SK-N-SH (cell line): ENCODE measurements at regions not wholly inside any gene's neighbourhood (a gene's known extent, or its start where the extent isn't known, plus 50 kb on each side); places are given as distances from the start of the nearest gene placed in this dataset.

Source experiments
- CTCF ChIA-PET: fragments of 300-600, 350-600 bp; formaldehyde crosslinking; extraction: SDS; loops from one replicate; lab custom pipeline; 2021; lab: Yijun Ruan, JAX
- POLR2A ChIA-PET: fragments of 350-600 bp; sonication (Branson Sonifier 250); formaldehyde crosslinking; extraction: SDS; loops from one replicate; lab custom pipeline; 2020; ENCODE audit warnings: antibody characterized with exemption, inconsistent platforms; lab: Yijun Ruan, JAX
- DNase-seq: peaks from one replicate; pipeline ENCODE4 v3.0.0; 2012
- H2AFZ ChIP-seq: fragments of 200-600 bp; sonication (generic); 2 replicates; pipeline ENCODE4 v1.8.1; 2016; ENCODE audit warnings: antibody characterized with exemption, mild to moderate bottlenecking, low read depth
- H3F3A ChIP-seq: fragments of 200-600 bp; sonication (generic); replicated peaks from 2 replicates; pipeline ENCODE3; 2016; ENCODE audit warnings: antibody characterized with exemption, mild to moderate bottlenecking; ENCODE audit not compliant: insufficient read depth
- H3K27ac ChIP-seq, 2 experiments: fragments of 200-500 bp in 1 of 2; fragments of 200-600 bp in 1 of 2; sonication (Bioruptor generic) in 1 of 2; sonication (generic), shearing (Covaris generic) in 1 of 2; 2 replicates each; pipeline versions ENCODE4 v1.5.1 to v1.6.1; 2014 to 2016; ENCODE audit warnings: low read depth in 2 of 2, inconsistent platforms in 1 of 2, low read length in 1 of 2, mild to moderate bottlenecking in 1 of 2, mixed read lengths in 1 of 2
- H3K27me3 ChIP-seq: fragments of 200-600 bp; sonication (generic), shearing (Covaris generic); 2 replicates; pipeline ENCODE4 v1.6.1; 2016; ENCODE audit warnings: mixed run types; ENCODE audit not compliant: insufficient read depth
- H3K36me3 ChIP-seq, 2 experiments: fragments of 200-500 bp in 1 of 2; fragments of 200-600 bp in 1 of 2; sonication (Bioruptor generic) in 1 of 2; sonication (generic) in 1 of 2; replicated peaks in 1 of 2; 2 replicates each; pipeline versions ENCODE3 to v1.5.1; 2014 to 2016; ENCODE audit warnings: low read length in 1 of 2, mild to moderate bottlenecking in 1 of 2; ENCODE audit not compliant: insufficient read depth in 2 of 2, control insufficient read depth in 1 of 2
- H3K4me1 ChIP-seq, 2 experiments: fragments of 200-500 bp in 1 of 2; fragments of 200-600 bp in 1 of 2; sonication (Bioruptor generic) in 1 of 2; sonication (generic), shearing (Covaris generic) in 1 of 2; 2 replicates each; pipeline versions ENCODE4 v1.5.1 to v1.6.1; 2014 to 2016; ENCODE audit warnings: low read depth in 1 of 2, low read length in 1 of 2, mixed run types in 1 of 2; ENCODE audit not compliant: insufficient read depth in 2 of 2, control insufficient read depth in 1 of 2
- H3K4me2 ChIP-seq: fragments of 200-600 bp; sonication (generic), shearing (Covaris generic); 2 replicates; pipeline ENCODE4 v1.6.1; 2017; ENCODE audit warnings: mixed run types
- H3K4me3 ChIP-seq, 2 experiments: fragments of 200-500 bp in 1 of 2; fragments of 200-600 bp in 1 of 2; sonication (Bioruptor generic) in 1 of 2; sonication (generic), shearing (Covaris generic) in 1 of 2; 2 replicates each; pipeline versions ENCODE4 v1.5.1 to v1.8.1; 2014 to 2016; ENCODE audit warnings: low read depth in 2 of 2, inconsistent platforms in 1 of 2, low read length in 1 of 2, mild to moderate bottlenecking in 1 of 2, mixed read lengths in 1 of 2, moderate library complexity in 1 of 2
- H3K79me2 ChIP-seq: fragments of 200-600 bp; sonication (generic); 2 replicates; pipeline ENCODE4 v1.8.1; 2017; ENCODE audit warnings: mild to moderate bottlenecking; ENCODE audit not compliant: insufficient read depth
- H3K9ac ChIP-seq: fragments of 200-600 bp; sonication (generic); 2 replicates; pipeline ENCODE4 v1.6.1; 2017; ENCODE audit warnings: mixed run types
- H3K9me2 ChIP-seq: fragments of 200-600 bp; sonication (generic); 2 replicates; pipeline ENCODE4 v1.6.1; 2017; ENCODE audit warnings: mixed run types
- H3K9me3 ChIP-seq: fragments of 200-600 bp; sonication (generic); 2 replicates; pipeline ENCODE4 v1.6.1; 2017; ENCODE audit warnings: mixed run types, mild to moderate bottlenecking, moderate library complexity
- H4K20me1 ChIP-seq: fragments of 200-600 bp; sonication (generic); 2 replicates; pipeline ENCODE4 v1.6.1; 2017; ENCODE audit warnings: mild to moderate bottlenecking, mixed run types; ENCODE audit not compliant: insufficient read depth
- CHD2 ChIP-seq: fragments of 150-350 bp; IDR thresholded peaks from 2 replicates; pipeline ENCODE4 v1.6.1; 2018; ENCODE audit warnings: low read length; ENCODE audit not compliant: partially characterized antibody
- ELF1 ChIP-seq: IDR thresholded peaks from 2 replicates; pipeline ENCODE4 v1.4.0; 2012
- EZH2phosphoT487 ChIP-seq: fragments of 200-600 bp; sonication (generic); IDR thresholded peaks from 2 replicates; pipeline ENCODE4 v1.6.1; 2017; ENCODE audit warnings: low read depth, mixed run types, mild to moderate bottlenecking, antibody characterized with exemption, moderate library complexity, borderline replicate concordance
- FOSL2 ChIP-seq: IDR thresholded peaks from 2 replicates; pipeline ENCODE4 v1.4.0; 2012; ENCODE audit warnings: low read depth, mild to moderate bottlenecking, moderate library complexity, borderline replicate concordance
- FOXM1 ChIP-seq: IDR thresholded peaks from 2 replicates; pipeline ENCODE4 v1.4.0; 2012; ENCODE audit warnings: low read depth, mild to moderate bottlenecking
- MXI1 ChIP-seq: IDR thresholded peaks from 2 replicates; pipeline ENCODE4 v1.6.1; 2012; ENCODE audit warnings: mild to moderate bottlenecking, low read depth, low read length, improper control_type of control experiment
- NFIC ChIP-seq: IDR thresholded peaks from 2 replicates; pipeline ENCODE4 v1.4.0; 2012; ENCODE audit warnings: borderline replicate concordance
- NRF1 ChIP-seq: IDR thresholded peaks from 2 replicates; pipeline ENCODE4 v1.6.1; 2012; ENCODE audit warnings: low read depth, mild to moderate bottlenecking, low read length
- RCOR1 ChIP-seq: fragments of 150-350 bp; IDR thresholded peaks from 2 replicates; pipeline ENCODE4 v1.6.1; 2017; ENCODE audit warnings: antibody characterized with exemption, low read length
- REST ChIP-seq: IDR thresholded peaks from 2 replicates; pipeline ENCODE4 v1.6.1; 2012; ENCODE audit warnings: mild to moderate bottlenecking, low read depth, low read length, moderate library complexity
- SIN3A ChIP-seq: IDR thresholded peaks from 2 replicates; pipeline ENCODE4 v1.6.1; 2012; ENCODE audit warnings: low read depth, mild to moderate bottlenecking, low read length, moderate library complexity, borderline replicate concordance
- TAF1 ChIP-seq: IDR thresholded peaks from 2 replicates; pipeline ENCODE4 v1.6.1; 2012; ENCODE audit warnings: low read depth, mild to moderate bottlenecking, low read length, moderate library complexity, borderline replicate concordance
- USF1 ChIP-seq: IDR thresholded peaks from 2 replicates; pipeline ENCODE4 v1.4.0; 2012; ENCODE audit warnings: low read depth, borderline replicate concordance
- USF2 ChIP-seq: fragments of 150-350 bp; IDR thresholded peaks from 2 replicates; pipeline ENCODE4 v1.6.1; 2017; ENCODE audit warnings: antibody characterized with exemption, low read length, low read depth, borderline replicate concordance
- WGBS: methylation state at CpG from one replicate; pipeline ENCODE4 v1.1.6; 2017; ENCODE audit warnings: low lambda C conversion rate; 5-methylcytosine and 5-hydroxymethylcytosine counted together

GRCh38 chr2:239537633-239538356, 137.0 kb upstream of the HDAC4 start:
- TF ChIP-seq RCOR1 (no peak), NRF1 (no peak)
- no peaks in the 10 kb centered on the region for H3K79me2 ChIP-seq

GRCh38 chr2:239536186-239536585, 135.4 kb upstream of the HDAC4 start:
- TF ChIP-seq USF2 (no peak), USF1 (no peak), FOXM1 (no peak), CHD2 (no peak), SIN3A (no peak), MXI1 (no peak), FOSL2 (no peak), NFIC (no peak), EZH2phosphoT487 (no peak), ELF1 (no peak), REST (no peak), TAF1 (no peak)
- POLR2A ChIA-PET: no interaction called here
- CTCF ChIA-PET: no interaction called here

More at GRCh38 chr2:239537633-239538356, 137.0 kb upstream of the HDAC4 start:
- ChIA-PET POLR2A (no interaction called here), CTCF (no interaction called here)
- H3K4me1 ChIP-seq: peaks cover 0 to 10% of the 10 kb centered on the region in 2 experiments; a peak in 1 of 4 replicates
- H3K36me3 ChIP-seq: no peaks in the 10 kb centered on the region
- H3F3A ChIP-seq: no peaks in the 10 kb centered on the region
- H4K20me1 ChIP-seq: no peaks in the 10 kb centered on the region
- H3K9me2 ChIP-seq: no peaks in the 10 kb centered on the region
- no peak overlapping the region for H3K9ac ChIP-seq
- DNase-seq: no peak
- no peak overlapping the region for H3K4me3 ChIP-seq
- no peaks in the 10 kb centered on the region for H3K9me3 ChIP-seq
- no peak overlapping the region for H2AFZ ChIP-seq
- WGBS: 20% methylated on average over 7 of the region's 11 CpGs
- no peaks in the 10 kb centered on the region for H3K27me3 ChIP-seq
- no peak overlapping the region for H3K4me2 ChIP-seq
- no peak overlapping the region for H3K27ac ChIP-seq

More at GRCh38 chr2:239536186-239536585, 135.4 kb upstream of the HDAC4 start:
- Histone ChIP-seq H3K4me3 (no peak overlapping the region), H4K20me1 (no peaks in the 10 kb centered on the region), H2AFZ (no peak overlapping the region), H3K9me2 (no peaks in the 10 kb centered on the region), H3K27ac (no peak overlapping the region), H3K4me1 (peaks cover 0 to 23% of the 10 kb centered on the region in 2 experiments; a peak in 1 of 4 replicates), H3K27me3 (no peaks in the 10 kb centered on the region), H3K9me3 (no peaks in the 10 kb centered on the region), H3F3A (no peaks in the 10 kb centered on the region), H3K36me3 (no peaks in the 10 kb centered on the region), H3K9ac (no peak overlapping the region), H3K79me2 (no peaks in the 10 kb centered on the region), H3K4me2 (no peak overlapping the region)
- 36% methylated on average over 10 of the region's 10 CpGs for WGBS
- no peak for DNase-seq
